HepG2 (cell line): ENCODE measurements at regions not wholly inside any gene's neighbourhood (a gene's known extent, or its start where the extent isn't known, plus 50 kb on each side); places are given as distances from the start of the nearest gene placed in this dataset.

Experiments used
- PLRG1 ChIP-seq: fragments of 450-650 bp; conservative IDR thresholded peaks from 2 replicates; pipeline ENCODE4 v1.6.1; 2016
- SMARCC2 ChIP-seq: fragments of 450-650 bp; IDR thresholded peaks from 2 replicates; pipeline ENCODE4 v1.6.1; 2017; ENCODE audit warnings: antibody characterized with exemption, mild to moderate bottlenecking
- YEATS2 ChIP-seq: sonication (generic); formaldehyde crosslinking; IDR thresholded peaks from 2 replicates; pipeline ENCODE4 v1.4.0; 2020; ENCODE audit warnings: missing genetic modification reagents, borderline replicate concordance
- TF ChIP-seq, protein P1 (sequence below): sonication (generic); formaldehyde crosslinking; IDR thresholded peaks from 2 replicates; pipeline ENCODE4 v1.5.0; 2020; ENCODE audit warnings: missing genetic modification reagents, mild to moderate bottlenecking, borderline replicate concordance
- TF ChIP-seq, protein P2 (sequence below): sonication (generic); formaldehyde crosslinking; IDR thresholded peaks from 2 replicates; pipeline ENCODE4 v1.4.0; 2020; ENCODE audit warnings: missing genetic modification reagents
- TF ChIP-seq, protein P3 (sequence below): sonication (generic); formaldehyde crosslinking; IDR thresholded peaks from 2 replicates; pipeline ENCODE4 v1.4.0; 2020; ENCODE audit warnings: missing genetic modification reagents
- TF ChIP-seq, protein P4 (sequence below): sonication (generic); formaldehyde crosslinking; IDR thresholded peaks from 2 replicates; pipeline ENCODE4 v1.4.0; 2020; ENCODE audit warnings: low read depth, mild to moderate bottlenecking, missing genetic modification reagents
- TF ChIP-seq, protein P5 (sequence below): sonication (generic); formaldehyde crosslinking; IDR thresholded peaks from 2 replicates; pipeline ENCODE4 v1.5.0; 2020; ENCODE audit warnings: missing genetic modification reagents, mild to moderate bottlenecking, borderline replicate concordance

DNA sequence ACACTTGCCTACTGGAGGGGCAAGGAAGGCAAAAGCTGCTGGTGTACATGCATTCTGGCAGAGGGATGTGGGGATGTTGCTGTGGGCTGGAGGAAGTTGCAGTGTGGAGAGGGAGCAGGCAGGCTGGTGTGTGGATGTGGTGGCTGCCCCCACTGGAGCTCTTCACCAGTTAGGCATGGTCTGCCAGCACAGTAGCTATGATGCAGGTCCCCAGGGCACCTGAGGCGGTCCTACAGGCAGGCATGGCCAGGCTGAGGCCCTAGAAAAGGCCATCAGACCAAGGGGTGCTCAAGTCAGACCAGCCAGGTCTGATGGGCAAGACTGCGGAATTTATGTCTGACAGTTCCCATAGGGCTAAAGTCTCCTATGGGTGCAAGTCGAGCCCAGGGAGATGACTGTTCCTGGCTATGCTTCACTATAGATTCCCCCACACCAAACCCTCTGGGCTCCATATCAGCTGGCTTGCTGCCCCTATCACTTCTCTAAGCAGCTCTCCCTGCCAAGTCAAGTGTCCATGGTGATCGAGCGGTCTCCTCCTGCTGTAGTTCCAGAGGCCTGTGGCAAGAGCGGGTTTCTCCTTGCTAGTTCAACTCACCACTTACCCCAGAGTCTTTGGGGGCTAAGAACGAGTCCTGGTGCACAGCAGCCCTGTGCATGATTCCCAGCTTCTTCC is 473.1 kb downstream of the TDRD3 start (continued):
- TF ChIP-seq, protein P1, sequence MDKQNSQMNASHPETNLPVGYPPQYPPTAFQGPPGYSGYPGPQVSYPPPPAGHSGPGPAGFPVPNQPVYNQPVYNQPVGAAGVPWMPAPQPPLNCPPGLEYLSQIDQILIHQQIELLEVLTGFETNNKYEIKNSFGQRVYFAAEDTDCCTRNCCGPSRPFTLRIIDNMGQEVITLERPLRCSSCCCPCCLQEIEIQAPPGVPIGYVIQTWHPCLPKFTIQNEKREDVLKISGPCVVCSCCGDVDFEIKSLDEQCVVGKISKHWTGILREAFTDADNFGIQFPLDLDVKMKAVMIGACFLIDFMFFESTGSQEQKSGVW (CRISPR knock-in tag): no peak
- no peak for TF ChIP-seq SMARCC2
- no peak for TF ChIP-seq YEATS2
- TF ChIP-seq, protein P2, sequence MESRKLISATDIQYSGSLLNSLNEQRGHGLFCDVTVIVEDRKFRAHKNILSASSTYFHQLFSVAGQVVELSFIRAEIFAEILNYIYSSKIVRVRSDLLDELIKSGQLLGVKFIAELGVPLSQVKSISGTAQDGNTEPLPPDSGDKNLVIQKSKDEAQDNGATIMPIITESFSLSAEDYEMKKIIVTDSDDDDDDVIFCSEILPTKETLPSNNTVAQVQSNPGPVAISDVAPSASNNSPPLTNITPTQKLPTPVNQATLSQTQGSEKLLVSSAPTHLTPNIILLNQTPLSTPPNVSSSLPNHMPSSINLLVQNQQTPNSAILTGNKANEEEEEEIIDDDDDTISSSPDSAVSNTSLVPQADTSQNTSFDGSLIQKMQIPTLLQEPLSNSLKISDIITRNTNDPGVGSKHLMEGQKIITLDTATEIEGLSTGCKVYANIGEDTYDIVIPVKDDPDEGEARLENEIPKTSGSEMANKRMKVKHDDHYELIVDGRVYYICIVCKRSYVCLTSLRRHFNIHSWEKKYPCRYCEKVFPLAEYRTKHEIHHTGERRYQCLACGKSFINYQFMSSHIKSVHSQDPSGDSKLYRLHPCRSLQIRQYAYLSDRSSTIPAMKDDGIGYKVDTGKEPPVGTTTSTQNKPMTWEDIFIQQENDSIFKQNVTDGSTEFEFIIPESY (CRISPR knock-in tag): no peak
- TF ChIP-seq, protein P3, sequence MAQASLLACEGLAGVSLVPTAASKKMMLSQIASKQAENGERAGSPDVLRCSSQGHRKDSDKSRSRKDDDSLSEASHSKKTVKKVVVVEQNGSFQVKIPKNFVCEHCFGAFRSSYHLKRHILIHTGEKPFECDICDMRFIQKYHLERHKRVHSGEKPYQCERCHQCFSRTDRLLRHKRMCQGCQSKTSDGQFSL (CRISPR knock-in tag): no peak
- no peak for TF ChIP-seq PLRG1
- TF ChIP-seq, protein P4, sequence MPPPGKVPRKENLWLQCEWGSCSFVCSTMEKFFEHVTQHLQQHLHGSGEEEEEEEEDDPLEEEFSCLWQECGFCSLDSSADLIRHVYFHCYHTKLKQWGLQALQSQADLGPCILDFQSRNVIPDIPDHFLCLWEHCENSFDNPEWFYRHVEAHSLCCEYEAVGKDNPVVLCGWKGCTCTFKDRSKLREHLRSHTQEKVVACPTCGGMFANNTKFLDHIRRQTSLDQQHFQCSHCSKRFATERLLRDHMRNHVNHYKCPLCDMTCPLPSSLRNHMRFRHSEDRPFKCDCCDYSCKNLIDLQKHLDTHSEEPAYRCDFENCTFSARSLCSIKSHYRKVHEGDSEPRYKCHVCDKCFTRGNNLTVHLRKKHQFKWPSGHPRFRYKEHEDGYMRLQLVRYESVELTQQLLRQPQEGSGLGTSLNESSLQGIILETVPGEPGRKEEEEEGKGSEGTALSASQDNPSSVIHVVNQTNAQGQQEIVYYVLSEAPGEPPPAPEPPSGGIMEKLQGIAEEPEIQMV (CRISPR knock-in tag): no peak
- TF ChIP-seq, protein P5, sequence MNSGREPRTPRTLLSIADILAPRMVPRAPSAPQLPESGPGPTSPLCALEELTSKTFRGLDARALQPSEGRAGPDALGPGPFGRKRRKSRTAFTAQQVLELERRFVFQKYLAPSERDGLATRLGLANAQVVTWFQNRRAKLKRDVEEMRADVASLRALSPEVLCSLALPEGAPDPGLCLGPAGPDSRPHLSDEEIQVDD (CRISPR knock-in tag): no peak
